VCaP (cell line): ENCODE measurements at regions not wholly inside any gene's neighbourhood (a gene's known extent, or its start where the extent isn't known, plus 50 kb on each side); places are given as distances from the start of the nearest gene placed in this dataset.

Source experiments
- H3K27ac ChIP-seq: fragments of 450-650 bp; 2 replicates; pipeline ENCODE4 v1.5.1; 2017
- CTCF ChIP-seq: fragments of 450-650 bp; conservative IDR thresholded peaks from 2 replicates; pipeline ENCODE4 v1.5.1; 2017; ENCODE audit warnings: mild to moderate bottlenecking, moderate library complexity

GRCh38 chr1:22246755-22247480 is 104.0 kb upstream of the WNT4 start:
- TF ChIP-seq CTCF = no peak
- H3K27ac ChIP-seq = no peak overlapping the region

- no peak overlapping the region for H3K27ac ChIP-seq
- TF ChIP-seq CTCF = no peak
Observed at GRCh38 chr1:22247527-22248245, 104.8 kb upstream of the WNT4 start.

GRCh38 chr1:22248746-22249145 is 105.8 kb upstream of the WNT4 start:
- no peak for TF ChIP-seq CTCF
- no peak overlapping the region for H3K27ac ChIP-seq

- no peak overlapping the region for H3K27ac ChIP-seq
- TF ChIP-seq CTCF = no peak
Observed at GRCh38 chr1:22249928-22250680, 107.2 kb upstream of the WNT4 start.

GRCh38 chr1:22250724-22251123 is 107.8 kb upstream of the WNT4 start:
- no peak overlapping the region for H3K27ac ChIP-seq
- TF ChIP-seq CTCF = no peak

- TF ChIP-seq CTCF = no peak
- no peak overlapping the region for H3K27ac ChIP-seq
Observed at GRCh38 chr1:22252251-22252650, 109.4 kb upstream of the WNT4 start.
